DND-41 (cell line): ENCODE measurements at regions not wholly inside any gene's neighbourhood (a gene's known extent, or its start where the extent isn't known, plus 50 kb on each side); places are given as distances from the start of the nearest gene placed in this dataset.

Experiments used
- EZH2 ChIP-seq: IDR thresholded peaks from 3 replicates; pipeline ENCODE4 v1.6.1; 2012; ENCODE audit warnings: borderline replicate concordance, low read depth, mild to moderate bottlenecking, moderate library complexity, low read length, inconsistent platforms; ENCODE audit not compliant: severe bottlenecking
- TF ChIP-seq, protein P1 (sequence below): IDR thresholded peaks from 2 replicates; pipeline ENCODE4 v1.5.1; 2012; ENCODE audit warnings: borderline replicate concordance, low read length, moderate library complexity, mild to moderate bottlenecking; ENCODE audit not compliant: poor library complexity, severe bottlenecking; ENCODE audit errors: extremely low read depth

DNA sequence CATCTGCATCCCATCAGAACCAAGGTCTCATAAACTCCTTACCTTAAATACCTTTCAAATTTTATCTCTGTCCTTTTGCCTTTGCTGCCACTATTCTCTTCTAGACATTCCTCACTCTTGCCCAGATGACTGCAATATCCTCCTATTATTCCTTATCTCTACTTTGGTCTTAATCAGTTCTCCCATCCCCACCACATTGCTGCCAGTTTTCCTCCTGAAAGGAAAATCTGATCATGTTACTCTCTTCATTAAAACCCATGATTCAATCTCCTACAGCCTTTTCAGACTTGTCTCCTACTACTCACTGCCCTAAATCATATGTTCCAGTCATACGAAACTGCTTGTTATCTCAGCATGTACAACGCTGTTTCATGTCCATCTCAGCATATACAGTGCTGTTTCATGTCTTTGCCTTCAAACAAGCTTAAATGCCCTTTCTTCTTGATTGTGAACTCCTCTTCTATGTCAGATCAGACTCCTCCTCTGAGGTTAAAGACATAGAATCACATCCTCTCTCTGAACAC, 152.6 kb upstream of the FST start:
- TF ChIP-seq, protein P1, sequence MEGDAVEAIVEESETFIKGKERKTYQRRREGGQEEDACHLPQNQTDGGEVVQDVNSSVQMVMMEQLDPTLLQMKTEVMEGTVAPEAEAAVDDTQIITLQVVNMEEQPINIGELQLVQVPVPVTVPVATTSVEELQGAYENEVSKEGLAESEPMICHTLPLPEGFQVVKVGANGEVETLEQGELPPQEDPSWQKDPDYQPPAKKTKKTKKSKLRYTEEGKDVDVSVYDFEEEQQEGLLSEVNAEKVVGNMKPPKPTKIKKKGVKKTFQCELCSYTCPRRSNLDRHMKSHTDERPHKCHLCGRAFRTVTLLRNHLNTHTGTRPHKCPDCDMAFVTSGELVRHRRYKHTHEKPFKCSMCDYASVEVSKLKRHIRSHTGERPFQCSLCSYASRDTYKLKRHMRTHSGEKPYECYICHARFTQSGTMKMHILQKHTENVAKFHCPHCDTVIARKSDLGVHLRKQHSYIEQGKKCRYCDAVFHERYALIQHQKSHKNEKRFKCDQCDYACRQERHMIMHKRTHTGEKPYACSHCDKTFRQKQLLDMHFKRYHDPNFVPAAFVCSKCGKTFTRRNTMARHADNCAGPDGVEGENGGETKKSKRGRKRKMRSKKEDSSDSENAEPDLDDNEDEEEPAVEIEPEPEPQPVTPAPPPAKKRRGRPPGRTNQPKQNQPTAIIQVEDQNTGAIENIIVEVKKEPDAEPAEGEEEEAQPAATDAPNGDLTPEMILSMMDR, result no peak
- TF ChIP-seq EZH2, result no peak
